GM21515 (cell line): ENCODE measurements at regions not wholly inside any gene's neighbourhood (a gene's known extent, or its start where the extent isn't known, plus 50 kb on each side); places are given as distances from the start of the nearest gene placed in this dataset.
"Not testable (repeated sequence)": the region's sequence is repeated elsewhere in the genome, so short reads cannot be mapped to it uniquely, and the experiment has no call there.

ENCODE experiments used
- ATAC-seq: cut with Tn5 transposase; IDR thresholded peaks from one replicate; pipeline ENCODE4 v1.9.1; 2021; ENCODE audit not compliant: unreplicated experiment

- no peak for ATAC-seq
These were observed 148.2 kb upstream of the PALMD start for GRCh38 chr1:99497690-99498089.

- ATAC-seq: no peak
These were observed 145.4 kb upstream of the PALMD start for GRCh38 chr1:99500541-99500940.

GRCh38 chr1:99501871-99502270 is 144.0 kb upstream of the PALMD start:
- ATAC-seq: no peak

- no peak for ATAC-seq
These were observed 143.5 kb upstream of the PALMD start for GRCh38 chr1:99502400-99502799.

GRCh38 chr1:99503276-99503747 is 142.6 kb upstream of the PALMD start:
- no peak for ATAC-seq

- ATAC-seq: no peak
These were observed 141.6 kb upstream of the PALMD start for GRCh38 chr1:99504287-99504686.

- ATAC-seq: no peak
These were observed 139.3 kb upstream of the PALMD start for GRCh38 chr1:99506631-99507030.

- not testable (repeated sequence) for ATAC-seq
These were observed 138.5 kb upstream of the PALMD start for GRCh38 chr1:99507446-99507845.

- ATAC-seq: no peak
These were observed 137.8 kb upstream of the PALMD start for GRCh38 chr1:99507906-99508732.

- not testable (repeated sequence) for ATAC-seq
These were observed 137.0 kb upstream of the PALMD start for GRCh38 chr1:99508733-99509445.

- ATAC-seq: not testable (repeated sequence)
These were observed 130.9 kb upstream of the PALMD start for GRCh38 chr1:99514823-99515552.

- no peak for ATAC-seq
These were observed 129.8 kb upstream of the PALMD start for GRCh38 chr1:99516141-99516540.

- no peak for ATAC-seq
These were observed 125.8 kb upstream of the PALMD start for GRCh38 chr1:99520121-99520520.

GRCh38 chr1:99525331-99525730 is 120.6 kb upstream of the PALMD start:
- no peak for ATAC-seq

- no peak for ATAC-seq
These were observed 118.8 kb upstream of the PALMD start for GRCh38 chr1:99527078-99527477.

GRCh38 chr1:99527545-99527944 is 118.4 kb upstream of the PALMD start:
- no peak for ATAC-seq

GRCh38 chr1:99529002-99529401 is 116.9 kb upstream of the PALMD start:
- ATAC-seq: no peak

- ATAC-seq: no peak
These were observed 114.2 kb upstream of the PALMD start for GRCh38 chr1:99531578-99532275.

- no peak for ATAC-seq
These were observed 113.7 kb upstream of the PALMD start for GRCh38 chr1:99532276-99532580.

- no peak for ATAC-seq
These were observed 111.8 kb upstream of the PALMD start for GRCh38 chr1:99533909-99534637.

GRCh38 chr1:99534638-99534930 is 111.3 kb upstream of the PALMD start:
- ATAC-seq: no peak
